Stimulated activated CD8-positive, alpha-beta memory T cell treated with anti-CD3 and anti-CD28 coated beads, Interleukin-4, amount 100 ng/mL, for 4 hours (primary cell): ENCODE measurements at regions not wholly inside any gene's neighbourhood (a gene's known extent, or its start where the extent isn't known, plus 50 kb on each side); places are given as distances from the start of the nearest gene placed in this dataset.

Experiments used
- DNase-seq, 2 donors: peaks; one replicate each; pipeline ENCODE4 v3.0.0-alpha.2; 2020; ENCODE audit warnings: low read depth in 2 of 2, low spot score in 1 of 2

GRCh38 chr13:80591976-80592740 lies 251.2 kb upstream of the SPRY2 start:
- no peak for DNase-seq

- DNase-seq = no peak
Observed at GRCh38 chr13:80590551-80590950, 249.6 kb upstream of the SPRY2 start.

GRCh38 chr13:80586356-80586755 lies 245.4 kb upstream of the SPRY2 start:
- no peak for DNase-seq

GRCh38 chr13:80585531-80585930 lies 244.6 kb upstream of the SPRY2 start:
- DNase-seq = no peak

- DNase-seq = no peak
Observed at GRCh38 chr13:80584785-80585184, 243.9 kb upstream of the SPRY2 start.

- DNase-seq = no peak
Observed at GRCh38 chr13:80584306-80584705, 243.4 kb upstream of the SPRY2 start.

- DNase-seq = no peak
Observed at GRCh38 chr13:80577926-80578670, 237.2 kb upstream of the SPRY2 start.

- no peak for DNase-seq
Observed at GRCh38 chr13:80577285-80577684, 236.4 kb upstream of the SPRY2 start.

- no peak for DNase-seq
Observed at GRCh38 chr13:80574113-80574850, 233.4 kb upstream of the SPRY2 start.

GRCh38 chr13:80572923-80573316 lies 232.0 kb upstream of the SPRY2 start:
- no peak for DNase-seq

- no peak for DNase-seq
Observed at GRCh38 chr13:80572308-80572922, 231.5 kb upstream of the SPRY2 start.

- DNase-seq = no peak
Observed at GRCh38 chr13:80571346-80572307, 230.7 kb upstream of the SPRY2 start.

GRCh38 chr13:80563439-80563838 lies 222.5 kb upstream of the SPRY2 start:
- no peak for DNase-seq

GRCh38 chr13:80562433-80563156 lies 221.7 kb upstream of the SPRY2 start:
- DNase-seq = no peak

- DNase-seq = no peak
Observed at GRCh38 chr13:80560609-80561008, 219.7 kb upstream of the SPRY2 start.

GRCh38 chr13:80559944-80560343 lies 219.0 kb upstream of the SPRY2 start:
- no peak for DNase-seq

- no peak for DNase-seq
Observed at GRCh38 chr13:80558074-80558473, 217.1 kb upstream of the SPRY2 start.

GRCh38 chr13:80555796-80556678 lies 215.1 kb upstream of the SPRY2 start:
- DNase-seq = no peak
